HG02943 (cell line): ENCODE measurements at regions not wholly inside any gene's neighbourhood (a gene's known extent, or its start where the extent isn't known, plus 50 kb on each side); places are given as distances from the start of the nearest gene placed in this dataset.
"Not testable (repeated sequence)": the region's sequence is repeated elsewhere in the genome, so short reads cannot be mapped to it uniquely, and the experiment has no call there.

ENCODE experiments used
- ATAC-seq: cut with Tn5 transposase; IDR thresholded peaks from one replicate; pipeline ENCODE4 v1.9.1; 2021; ENCODE audit warnings: mild to moderate bottlenecking, low read depth, moderate library complexity; ENCODE audit not compliant: unreplicated experiment

GRCh38 chr1:38760562-38760961, 99.0 kb downstream of the RRAGC start:
- ATAC-seq: no peak

GRCh38 chr1:38758820-38759219, 100.8 kb downstream of the RRAGC start:
- ATAC-seq: no peak

GRCh38 chr1:38746941-38747600, 112.5 kb downstream of the RRAGC start:
- no peak for ATAC-seq

GRCh38 chr1:38746402-38746935, 113.1 kb downstream of the RRAGC start:
- ATAC-seq: no peak

- no peak for ATAC-seq
Observed at GRCh38 chr1:38745476-38746401, 113.8 kb downstream of the RRAGC start.

- ATAC-seq: no peak
Observed at GRCh38 chr1:38744452-38745350, 114.9 kb downstream of the RRAGC start.

GRCh38 chr1:38743184-38743583, 116.4 kb downstream of the RRAGC start:
- ATAC-seq: no peak

GRCh38 chr1:38741341-38741740, 118.2 kb downstream of the RRAGC start:
- no peak for ATAC-seq

- ATAC-seq: no peak
Observed at GRCh38 chr1:38740487-38740886, 119.1 kb downstream of the RRAGC start.

GRCh38 chr1:38738207-38738606, 121.4 kb downstream of the RRAGC start:
- ATAC-seq: no peak

GRCh38 chr1:38736399-38736798, 123.2 kb downstream of the RRAGC start:
- ATAC-seq: no peak

- no peak for ATAC-seq
Observed at GRCh38 chr1:38735651-38736161, 123.9 kb downstream of the RRAGC start.

GRCh38 chr1:38733761-38734160, 125.8 kb downstream of the RRAGC start:
- ATAC-seq: no peak

- no peak for ATAC-seq
Observed at GRCh38 chr1:38730511-38731397, 128.8 kb downstream of the RRAGC start.

GRCh38 chr1:38728585-38728908, 131.0 kb downstream of the RRAGC start:
- no peak for ATAC-seq

- ATAC-seq: no peak
Observed at GRCh38 chr1:38727684-38728584, 131.6 kb downstream of the RRAGC start.

GRCh38 chr1:38725321-38725961, 134.1 kb downstream of the RRAGC start:
- not testable (repeated sequence) for ATAC-seq
